ENCODE measurements at regions not wholly inside any gene's neighbourhood (a gene's known extent, or its start where the extent isn't known, plus 50 kb on each side); places are given as distances from the start of the nearest gene placed in this dataset.

- TF ChIP-seq CTCF (IDR thresholded peaks at IDR 0.05; ENCODE audit: low read length, missing control alignments) = no peak
- no peak overlapping the region for H3K4me3 ChIP-seq (replicated peaks; ENCODE audit: low read depth, low read length)
- DNase-seq (ENCODE audit: low read depth) = no peak
These were observed 52.3 kb upstream of the SNTG2 start for GRCh38 chr2:898319-898718.

- no peak for DNase-seq (ENCODE audit: low read depth)
- no peak for TF ChIP-seq CTCF (IDR thresholded peaks at IDR 0.05; ENCODE audit: low read length, missing control alignments)
These were observed 53.6 kb upstream of the SNTG2 start for GRCh38 chr2:897091-897490.

GRCh38 chr2:893311-893710 is 57.3 kb upstream of the SNTG2 start:
- DNase-seq (ENCODE audit: low read depth) = no peak
- TF ChIP-seq CTCF (IDR thresholded peaks at IDR 0.05; ENCODE audit: low read length, missing control alignments) = no peak
- H3K4me3 ChIP-seq (replicated peaks; ENCODE audit: low read depth, low read length) = no peak overlapping the region

More at GRCh38 chr2:897091-897490, 53.6 kb upstream of the SNTG2 start:
- no peak overlapping the region for H3K4me3 ChIP-seq (replicated peaks; ENCODE audit: low read depth, low read length)

- TF ChIP-seq CTCF (IDR thresholded peaks at IDR 0.05; ENCODE audit: low read length, missing control alignments) = no peak
These were observed 57.8 kb upstream of the SNTG2 start for GRCh38 chr2:892892-893291.

GRCh38 chr2:892401-892800 is 58.2 kb upstream of the SNTG2 start:
- no peak for DNase-seq (ENCODE audit: low read depth)
- no peak for TF ChIP-seq CTCF (IDR thresholded peaks at IDR 0.05; ENCODE audit: low read length, missing control alignments)
- no peak overlapping the region for H3K4me3 ChIP-seq (replicated peaks; ENCODE audit: low read depth, low read length)

More at GRCh38 chr2:892892-893291, 57.8 kb upstream of the SNTG2 start:
- no peak for DNase-seq (ENCODE audit: low read depth)
- no peak overlapping the region for H3K4me3 ChIP-seq (replicated peaks; ENCODE audit: low read depth, low read length)

- DNase-seq (ENCODE audit: low read depth) = no peak
- TF ChIP-seq CTCF (IDR thresholded peaks at IDR 0.05; ENCODE audit: low read length, missing control alignments) = no peak
- H3K4me3 ChIP-seq (replicated peaks; ENCODE audit: low read depth, low read length) = no peak overlapping the region
These were observed 58.9 kb upstream of the SNTG2 start for GRCh38 chr2:891734-892133.

GRCh38 chr2:890791-891190 is 59.9 kb upstream of the SNTG2 start:
- TF ChIP-seq CTCF (IDR thresholded peaks at IDR 0.05; ENCODE audit: low read length, missing control alignments) = no peak
- DNase-seq (ENCODE audit: low read depth) = no peak
- H3K4me3 ChIP-seq (replicated peaks; ENCODE audit: low read depth, low read length) = no peak overlapping the region
